ENCODE measurements at regions not wholly inside any gene's neighbourhood (a gene's known extent, or its start where the extent isn't known, plus 50 kb on each side); places are given as distances from the start of the nearest gene placed in this dataset.

- Histone ChIP-seq H3K4me1 (ENCODE audit: control insufficient read depth, extremely low read depth, insufficient read depth, low read length) (no peaks in the 10 kb centered on the region), H3K27ac (ENCODE audit: control insufficient read depth, insufficient read depth, low read length) (no peak overlapping the region), H3K36me3 (ENCODE audit: control insufficient read depth in 2 of 2, extremely low read depth in 1 of 2, insufficient read depth in 2 of 2, low read length in 2 of 2) (no peaks in the 10 kb centered on the region), H3K27me3 (ENCODE audit: control insufficient read depth, extremely low read depth, insufficient read depth, low read length) (no peaks in the 10 kb centered on the region), H3K4me2 (ENCODE audit: control insufficient read depth, extremely low read depth, insufficient read depth, low read depth, low read length) (no peak overlapping the region), H3K4me3 (ENCODE audit: control insufficient read depth in 2 of 3, extremely low read depth in 1 of 3, insufficient read depth in 2 of 3, low read depth in 1 of 3, low read length in 3 of 3) (no peak overlapping the region), H4K20me1 (ENCODE audit: control insufficient read depth, extremely low read depth, insufficient read depth, low read length) (no peaks in the 10 kb centered on the region), H3K79me2 (ENCODE audit: control insufficient read depth, insufficient read depth, low read length) (no peaks in the 10 kb centered on the region), H3K9ac (ENCODE audit: control insufficient read depth, extremely low read depth, insufficient read depth, low read length) (no peak overlapping the region), H2AFZ (ENCODE audit: control insufficient read depth, low read length) (no peak overlapping the region), H3K9me3 (ENCODE audit: control insufficient read depth, low read depth, low read length) (peaks cover 1% of the 10 kb centered on the region), H3K9me1 (ENCODE audit: control insufficient read depth, extremely low read depth, insufficient read depth, low read length) (no peaks in the 10 kb centered on the region)
- TF ChIP-seq EZH2 (IDR thresholded peaks at IDR 0.05; ENCODE audit: low read length), result no peak
- TF ChIP-seq CTCF (optimal IDR thresholded peaks at IDR 0.05 in 1 of 3, IDR thresholded peaks at IDR 0.05 in 1 of 3, conservative IDR thresholded peaks at IDR 0.05 in 1 of 3; ENCODE audit: extremely low read depth in 1 of 3, insufficient read depth in 2 of 3, low read length in 3 of 3), result no peak
- FAIRE-seq (no peak), DNase-seq (ENCODE audit: low read depth, low spot score) (no peak)
- dilution Hi-C loops (cut with MboI; ENCODE audit: extremely low pct_ligation_motif_present, low sequenced_read_pairs), result no loop called here
These were observed 641.9 kb downstream of the NLGN4X start for GRCh38 chrX:5586726-5587125.

- dilution Hi-C loops (cut with MboI; ENCODE audit: extremely low pct_ligation_motif_present, low sequenced_read_pairs), result no loop called here
- Histone ChIP-seq H3K36me3 (ENCODE audit: control insufficient read depth in 2 of 2, extremely low read depth in 1 of 2, insufficient read depth in 2 of 2, low read length in 2 of 2) (no peaks in the 10 kb centered on the region), H3K4me3 (ENCODE audit: control insufficient read depth in 2 of 3, extremely low read depth in 1 of 3, insufficient read depth in 2 of 3, low read depth in 1 of 3, low read length in 3 of 3) (no peak overlapping the region), H3K27me3 (ENCODE audit: control insufficient read depth, extremely low read depth, insufficient read depth, low read length) (no peaks in the 10 kb centered on the region), H3K9me3 (ENCODE audit: control insufficient read depth, low read depth, low read length) (no peaks in the 10 kb centered on the region), H3K27ac (ENCODE audit: control insufficient read depth, insufficient read depth, low read length) (no peak overlapping the region), H2AFZ (ENCODE audit: control insufficient read depth, low read length) (no peak overlapping the region), H3K4me1 (ENCODE audit: control insufficient read depth, extremely low read depth, insufficient read depth, low read length) (no peaks in the 10 kb centered on the region), H3K9ac (ENCODE audit: control insufficient read depth, extremely low read depth, insufficient read depth, low read length) (no peak overlapping the region), H3K4me2 (ENCODE audit: control insufficient read depth, extremely low read depth, insufficient read depth, low read depth, low read length) (no peak overlapping the region), H3K79me2 (ENCODE audit: control insufficient read depth, insufficient read depth, low read length) (no peaks in the 10 kb centered on the region), H3K9me1 (ENCODE audit: control insufficient read depth, extremely low read depth, insufficient read depth, low read length) (no peaks in the 10 kb centered on the region), H4K20me1 (ENCODE audit: control insufficient read depth, extremely low read depth, insufficient read depth, low read length) (no peaks in the 10 kb centered on the region)
- DNase-seq (ENCODE audit: low read depth, low spot score) (no peak), FAIRE-seq (no peak)
- TF ChIP-seq EZH2 (IDR thresholded peaks at IDR 0.05; ENCODE audit: low read length) (no peak), CTCF (optimal IDR thresholded peaks at IDR 0.05 in 1 of 3, IDR thresholded peaks at IDR 0.05 in 1 of 3, conservative IDR thresholded peaks at IDR 0.05 in 1 of 3; ENCODE audit: extremely low read depth in 1 of 3, insufficient read depth in 2 of 3, low read length in 3 of 3) (no peak)
These were observed 653.3 kb downstream of the NLGN4X start for GRCh38 chrX:5575407-5575806.
